Activated CD4-positive, alpha-beta memory T cell treated with anti-CD3 and anti-CD28 coated beads, Interleukin-2, amount 10 ng/mL, durations not matched to agents 7 days and 5 days (primary cell): ENCODE measurements at regions not wholly inside any gene's neighbourhood (a gene's known extent, or its start where the extent isn't known, plus 50 kb on each side); places are given as distances from the start of the nearest gene placed in this dataset.
"Not testable (repeated sequence)": the region's sequence is repeated elsewhere in the genome, so short reads cannot be mapped to it uniquely, and the experiment has no call there.

Source experiments
- CTCF ChIA-PET: fragments of 350-600 bp; sonication (Branson Sonifier 250); formaldehyde crosslinking; loops from one replicate; lab custom pipeline; 2021; ENCODE audit warnings: antibody characterized with exemption, inconsistent platforms; lab: Charles Lee
- POLR2A ChIA-PET: fragments of 350-600 bp; sonication (Branson Sonifier 250); formaldehyde crosslinking; loops from one replicate; lab custom pipeline; 2021; ENCODE audit warnings: antibody characterized with exemption; lab: Charles Lee
- DNase-seq: peaks from one replicate; pipeline ENCODE4 v3.0.0-alpha.2; 2020
- H3K27ac Mint-ChIP-seq: one replicate; pipeline ENCODE4 v1.8.0; 2021; ENCODE audit warnings: mild to moderate bottlenecking, mixed read lengths
- H3K27me3 Mint-ChIP-seq: one replicate; pipeline ENCODE4 v1.8.0; 2021; ENCODE audit warnings: mixed read lengths
- H3K36me3 Mint-ChIP-seq: one replicate; pipeline ENCODE4 v1.8.0; 2021; ENCODE audit warnings: low read depth, mixed read lengths
- H3K4me1 Mint-ChIP-seq: one replicate; pipeline ENCODE4 v1.8.0; 2021; ENCODE audit warnings: mixed read lengths
- H3K4me3 Mint-ChIP-seq: one replicate; pipeline ENCODE4 v1.8.0; 2021; ENCODE audit warnings: mild to moderate bottlenecking, mixed read lengths
- H3K9me3 Mint-ChIP-seq: one replicate; pipeline ENCODE4 v1.8.0; 2021; ENCODE audit warnings: mixed read lengths

GRCh38 chr13:58376775-58377174, 745.2 kb downstream of the PCDH17 start:
- DNase-seq: no peak
- H3K36me3 Mint-ChIP-seq: no peaks in the 10 kb centered on the region
- CTCF ChIA-PET: no interaction called here
- H3K4me3 Mint-ChIP-seq: no peak overlapping the region
- no peaks in the 10 kb centered on the region for H3K27me3 Mint-ChIP-seq
- H3K9me3 Mint-ChIP-seq: peaks cover 2% of the 10 kb centered on the region
- no peak overlapping the region for H3K27ac Mint-ChIP-seq
- H3K4me1 Mint-ChIP-seq: no peaks in the 10 kb centered on the region
- POLR2A ChIA-PET: no interaction called here

GRCh38 chr13:58379221-58379620, 747.7 kb downstream of the PCDH17 start:
- no peaks in the 10 kb centered on the region for H3K36me3 Mint-ChIP-seq

DNA sequence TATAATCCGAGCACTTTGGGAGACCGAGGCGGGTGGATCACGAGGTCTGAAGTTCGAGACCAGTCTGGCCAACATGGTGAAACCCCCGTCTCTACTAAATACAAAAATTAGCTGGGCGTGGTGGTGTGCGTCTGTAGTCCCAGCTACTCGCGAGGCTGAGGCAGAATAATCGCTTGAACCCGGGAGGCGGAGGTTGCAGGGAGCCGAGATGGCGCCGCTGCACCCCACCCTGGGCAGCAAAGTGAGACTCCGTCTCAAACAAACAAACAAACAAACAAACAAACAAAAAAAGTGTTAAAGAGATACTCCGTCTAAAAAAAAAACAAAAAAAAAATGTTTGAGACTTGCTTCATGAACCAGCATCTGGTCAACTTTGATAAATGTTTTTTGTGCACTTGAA, 753.8 kb downstream of the PCDH17 start:
- H3K4me1 Mint-ChIP-seq, CTCF ChIA-PET, DNase-seq, H3K27me3 Mint-ChIP-seq, POLR2A ChIA-PET, H3K36me3 Mint-ChIP-seq, H3K27ac Mint-ChIP-seq, H3K4me3 Mint-ChIP-seq, H3K9me3 Mint-ChIP-seq: not testable (repeated sequence)

More at GRCh38 chr13:58379221-58379620, 747.7 kb downstream of the PCDH17 start:
- Mint-ChIP-seq H3K9me3 (peaks cover 2% of the 10 kb centered on the region), H3K4me1 (no peaks in the 10 kb centered on the region), H3K27ac (no peak overlapping the region), H3K27me3 (no peaks in the 10 kb centered on the region), H3K4me3 (no peak overlapping the region)
- no peak for DNase-seq
- ChIA-PET POLR2A (no interaction called here), CTCF (no interaction called here)

- Mint-ChIP-seq H3K4me1 (no peaks in the 10 kb centered on the region), H3K9me3 (peaks cover 6% of the 10 kb centered on the region), H3K27me3 (no peaks in the 10 kb centered on the region), H3K36me3 (no peaks in the 10 kb centered on the region), H3K27ac (no peak overlapping the region), H3K4me3 (no peak overlapping the region)
- DNase-seq: no peak
- CTCF ChIA-PET: no interaction called here
- POLR2A ChIA-PET: no interaction called here
These were observed 766.2 kb downstream of the PCDH17 start for GRCh38 chr13:58397596-58398387.

- DNase-seq: no peak
- Mint-ChIP-seq H3K9me3 (peaks cover 6% of the 10 kb centered on the region), H3K4me1 (no peaks in the 10 kb centered on the region), H3K27ac (no peak overlapping the region), H3K27me3 (no peaks in the 10 kb centered on the region), H3K4me3 (no peak overlapping the region), H3K36me3 (no peaks in the 10 kb centered on the region)
- ChIA-PET CTCF (no interaction called here), POLR2A (no interaction called here)
These were observed 767.7 kb downstream of the PCDH17 start for GRCh38 chr13:58399263-58399662.

DNA sequence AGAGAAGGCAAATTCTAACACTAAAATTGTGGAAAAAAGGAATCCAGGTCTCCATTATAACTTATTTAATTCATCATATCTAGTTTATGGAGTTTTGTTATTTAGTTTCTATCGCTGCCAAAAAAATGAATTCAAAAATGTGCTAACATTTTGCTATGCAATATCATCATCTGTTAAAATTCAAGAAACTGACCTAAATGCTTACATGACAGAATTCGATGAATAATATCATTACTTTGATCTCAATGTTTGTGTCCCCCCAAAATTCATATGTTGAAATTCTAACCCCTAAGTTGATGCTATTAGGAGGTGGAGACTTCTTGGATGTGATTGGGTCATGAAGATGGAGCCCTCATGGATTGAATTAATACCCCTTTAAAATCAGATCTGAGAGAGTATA, 775.0 kb downstream of the PCDH17 start:
- ChIA-PET CTCF (no interaction called here), POLR2A (no interaction called here)
- H3K4me1 Mint-ChIP-seq: no peaks in the 10 kb centered on the region
- H3K9me3 Mint-ChIP-seq: peaks cover 3% of the 10 kb centered on the region
- H3K4me3 Mint-ChIP-seq: no peak overlapping the region
- DNase-seq: no peak
- H3K27me3 Mint-ChIP-seq: no peaks in the 10 kb centered on the region
- no peak overlapping the region for H3K27ac Mint-ChIP-seq
- H3K36me3 Mint-ChIP-seq: no peaks in the 10 kb centered on the region

- H3K36me3 Mint-ChIP-seq: no peaks in the 10 kb centered on the region
- H3K9me3 Mint-ChIP-seq: peaks cover 18% of the 10 kb centered on the region
- CTCF ChIA-PET: no interaction called here
- no peak overlapping the region for H3K27ac Mint-ChIP-seq
- no peak for DNase-seq
- POLR2A ChIA-PET: no interaction called here
- no peaks in the 10 kb centered on the region for H3K4me1 Mint-ChIP-seq
- H3K27me3 Mint-ChIP-seq: no peaks in the 10 kb centered on the region
- H3K4me3 Mint-ChIP-seq: no peak overlapping the region
These were observed 798.4 kb downstream of the PCDH17 start for GRCh38 chr13:58429917-58430316.

GRCh38 chr13:58434943-58435342, 803.4 kb downstream of the PCDH17 start:
- H3K4me1 Mint-ChIP-seq: no peaks in the 10 kb centered on the region
- DNase-seq: no peak
- ChIA-PET CTCF (no interaction called here), POLR2A (no interaction called here)
- H3K27ac Mint-ChIP-seq: no peak overlapping the region
- peaks cover 2% of the 10 kb centered on the region for H3K9me3 Mint-ChIP-seq
- H3K27me3 Mint-ChIP-seq: no peaks in the 10 kb centered on the region
- no peak overlapping the region for H3K4me3 Mint-ChIP-seq
- no peaks in the 10 kb centered on the region for H3K36me3 Mint-ChIP-seq

DNA sequence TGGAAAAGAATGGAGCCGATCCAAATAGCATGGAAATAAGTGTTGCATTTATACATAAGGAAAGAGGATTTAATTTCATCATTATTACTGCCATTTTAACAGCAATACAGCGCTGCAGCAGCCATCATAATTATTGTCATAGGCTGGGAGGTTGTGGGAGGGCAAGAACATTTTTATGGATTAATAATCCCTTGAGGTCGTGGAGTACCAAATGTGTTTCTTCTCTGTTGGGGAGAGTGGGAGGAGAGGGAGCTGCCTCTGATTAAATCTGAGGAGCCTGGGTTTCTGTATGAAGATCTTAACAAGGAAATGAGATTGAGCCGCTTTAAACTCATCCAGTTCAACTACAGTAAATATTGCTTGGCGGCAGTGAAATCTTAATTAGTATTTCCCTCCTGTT, 805.9 kb downstream of the PCDH17 start:
- ChIA-PET POLR2A (no interaction called here), CTCF (no interaction called here)
- DNase-seq: no peak
- Mint-ChIP-seq H3K27me3 (no peaks in the 10 kb centered on the region), H3K27ac (no peak overlapping the region), H3K36me3 (no peaks in the 10 kb centered on the region), H3K4me1 (no peaks in the 10 kb centered on the region), H3K9me3 (no peaks in the 10 kb centered on the region), H3K4me3 (no peak overlapping the region)

- no peak for DNase-seq
- no peak overlapping the region for H3K27ac Mint-ChIP-seq
- ChIA-PET CTCF (no interaction called here), POLR2A (no interaction called here)
- H3K36me3 Mint-ChIP-seq: no peaks in the 10 kb centered on the region
- no peaks in the 10 kb centered on the region for H3K9me3 Mint-ChIP-seq
- no peaks in the 10 kb centered on the region for H3K4me1 Mint-ChIP-seq
- no peak overlapping the region for H3K4me3 Mint-ChIP-seq
- no peaks in the 10 kb centered on the region for H3K27me3 Mint-ChIP-seq
These were observed 815.4 kb downstream of the PCDH17 start for GRCh38 chr13:58446979-58447378.

DNA sequence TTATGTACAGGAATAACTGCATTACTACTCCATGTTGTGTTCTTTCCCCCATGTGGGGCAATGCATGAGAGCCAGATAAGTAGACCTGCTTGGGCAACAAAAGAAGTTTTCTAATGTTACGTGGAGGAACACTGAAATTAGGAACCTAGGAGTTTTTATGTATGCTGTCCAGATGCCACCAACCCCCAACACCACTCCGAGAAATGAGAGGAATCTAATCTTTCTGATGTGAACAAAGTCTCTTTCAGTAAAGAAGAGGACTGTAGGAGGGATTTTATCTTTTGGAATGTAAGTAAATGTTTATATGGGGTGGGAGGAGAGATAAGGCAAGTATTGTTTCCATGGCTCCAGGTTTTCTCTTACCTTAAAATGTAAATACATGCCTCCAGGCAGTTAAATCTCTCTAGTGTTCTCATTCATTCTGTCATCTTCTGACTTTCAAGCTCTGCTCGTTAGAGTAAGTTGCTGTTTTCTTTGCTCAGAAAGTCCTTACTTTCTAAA, 820.6 kb downstream of the PCDH17 start:
- no peaks in the 10 kb centered on the region for H3K4me1 Mint-ChIP-seq
- H3K27me3 Mint-ChIP-seq: no peaks in the 10 kb centered on the region
- no peaks in the 10 kb centered on the region for H3K36me3 Mint-ChIP-seq
- ChIA-PET POLR2A (no interaction called here), CTCF (no interaction called here)
- peaks cover 6% of the 10 kb centered on the region for H3K9me3 Mint-ChIP-seq
- DNase-seq: no peak
- no peak overlapping the region for H3K27ac Mint-ChIP-seq
- H3K4me3 Mint-ChIP-seq: no peak overlapping the region

- H3K27me3 Mint-ChIP-seq: no peaks in the 10 kb centered on the region
- H3K4me3 Mint-ChIP-seq: no peak overlapping the region
These were observed 823.5 kb downstream of the PCDH17 start for GRCh38 chr13:58455094-58455493.

GRCh38 chr13:58461217-58461616, 829.7 kb downstream of the PCDH17 start:
- H3K36me3 Mint-ChIP-seq: no peaks in the 10 kb centered on the region
- DNase-seq: no peak
- H3K9me3 Mint-ChIP-seq: peaks cover 7% of the 10 kb centered on the region
- no peaks in the 10 kb centered on the region for H3K4me1 Mint-ChIP-seq
- no peak overlapping the region for H3K4me3 Mint-ChIP-seq
- H3K27ac Mint-ChIP-seq: no peak overlapping the region
- ChIA-PET POLR2A (no interaction called here), CTCF (no interaction called here)
- H3K27me3 Mint-ChIP-seq: no peaks in the 10 kb centered on the region

More at GRCh38 chr13:58455094-58455493, 823.5 kb downstream of the PCDH17 start:
- CTCF ChIA-PET: no interaction called here
- Mint-ChIP-seq H3K9me3 (peaks cover 11% of the 10 kb centered on the region), H3K4me1 (no peaks in the 10 kb centered on the region), H3K36me3 (no peaks in the 10 kb centered on the region), H3K27ac (no peak overlapping the region)
- DNase-seq: no peak
- POLR2A ChIA-PET: no interaction called here

DNA sequence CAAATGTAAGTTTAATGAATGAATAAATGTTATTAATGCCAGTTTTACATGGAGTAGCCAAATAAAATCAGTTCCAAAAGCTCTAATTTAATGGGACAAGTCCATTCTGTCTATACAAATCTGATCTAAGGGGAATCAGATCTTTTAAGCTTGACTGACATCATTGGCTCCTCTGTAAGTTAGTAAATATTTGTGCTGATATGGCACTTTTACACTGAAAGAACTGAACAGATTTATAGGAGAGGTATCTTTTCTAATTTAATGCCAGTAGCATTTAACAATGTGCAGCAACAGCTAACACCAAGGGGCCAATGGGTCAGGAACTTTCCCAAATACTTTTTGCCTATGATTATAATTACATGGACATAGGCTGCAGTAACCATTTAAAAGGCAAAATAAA, 832.3 kb downstream of the PCDH17 start:
- Mint-ChIP-seq H3K27me3 (no peaks in the 10 kb centered on the region), H3K36me3 (no peaks in the 10 kb centered on the region), H3K4me1 (no peaks in the 10 kb centered on the region), H3K27ac (no peak overlapping the region), H3K4me3 (no peak overlapping the region), H3K9me3 (peaks cover 4% of the 10 kb centered on the region)
- ChIA-PET POLR2A (no interaction called here), CTCF (no interaction called here)
- DNase-seq: no peak
